ENCODE measurements at regions not wholly inside any gene's neighbourhood (a gene's known extent, or its start where the extent isn't known, plus 50 kb on each side); places are given as distances from the start of the nearest gene placed in this dataset.
"Not testable (repeated sequence)": the region's sequence is repeated elsewhere in the genome, so short reads cannot be mapped to it uniquely, and the experiment has no call there.

- no peak for DNase-seq (ENCODE audit: low spot score)
Observed at GRCh38 chr5:103909391-103909790, 346.8 kb upstream of the NUDT12 start.

DNA sequence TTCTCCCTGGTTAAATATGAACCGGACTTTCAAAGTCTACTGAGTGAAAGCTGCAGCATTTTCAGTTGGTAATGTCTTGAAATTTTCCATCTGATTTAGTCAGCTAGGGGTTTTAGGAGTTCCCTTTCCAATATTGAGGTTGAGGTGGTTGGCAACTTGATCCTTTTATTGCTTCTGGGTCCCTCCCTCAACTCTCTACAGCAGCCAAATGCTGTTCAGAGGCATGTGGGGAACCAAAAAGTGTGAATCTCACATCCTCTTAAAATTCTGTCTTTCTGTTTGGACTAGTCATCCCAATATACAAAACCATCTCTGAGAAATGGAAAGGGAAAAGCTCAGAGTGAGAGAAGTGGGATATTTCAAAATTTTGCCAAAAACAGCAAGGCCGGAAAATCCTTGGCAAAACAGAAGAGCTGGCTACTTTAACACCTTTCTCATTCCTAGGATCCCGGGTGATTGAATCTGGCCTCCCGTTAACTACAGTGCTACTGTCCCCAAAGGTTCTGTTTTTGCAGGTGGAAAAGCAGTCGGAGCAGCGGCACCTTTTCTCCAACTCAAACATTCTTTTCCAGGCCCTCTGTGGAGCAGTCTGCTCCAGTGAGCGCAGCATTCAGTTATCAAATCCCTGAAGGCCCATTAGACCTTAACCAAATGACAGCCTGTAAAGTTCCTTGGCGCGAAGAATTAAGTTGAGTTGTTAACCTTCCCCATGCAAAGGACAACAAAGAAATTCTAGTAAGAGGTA is 345.9 kb upstream of the NUDT12 start:
- no peak for DNase-seq (ENCODE audit: low spot score)

DNA sequence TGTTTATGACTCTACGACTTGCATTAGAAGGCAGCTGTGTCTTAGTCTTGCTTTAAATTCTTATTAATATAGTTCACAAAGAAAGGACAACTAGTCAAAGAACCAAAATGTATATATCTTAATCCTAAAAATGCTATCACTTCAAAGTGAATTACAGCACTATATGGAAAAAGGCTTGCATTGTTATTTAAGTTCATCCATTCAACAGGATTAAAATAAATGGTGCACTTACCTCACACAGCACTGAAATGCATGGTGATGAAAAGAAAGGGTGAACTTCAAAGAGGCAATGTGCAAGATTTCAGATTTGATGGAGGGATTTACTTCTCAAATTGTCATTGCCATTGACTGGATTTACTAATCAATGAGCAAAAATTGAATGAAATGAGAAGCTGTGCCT is 344.4 kb upstream of the NUDT12 start:
- DNase-seq (ENCODE audit: low spot score): no peak

DNA sequence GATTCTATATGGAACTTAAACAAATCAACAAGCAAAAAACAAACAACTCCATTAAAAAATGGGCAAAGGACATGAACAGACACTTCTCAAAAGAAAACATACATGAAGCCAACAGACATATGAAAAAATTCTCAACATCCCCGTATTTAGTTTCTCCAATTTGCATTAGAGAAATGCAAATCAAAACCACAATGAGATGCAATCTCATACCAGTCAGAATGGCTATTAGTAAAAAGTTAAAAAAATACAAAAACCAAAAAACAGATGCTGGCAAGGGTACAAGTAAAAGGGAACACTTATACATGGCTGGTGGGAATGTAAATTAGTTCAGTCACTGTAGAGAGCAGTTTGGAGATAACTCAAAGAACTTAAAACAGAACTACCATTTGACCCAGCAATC is 342.1 kb upstream of the NUDT12 start:
- no peak for DNase-seq (ENCODE audit: low spot score)

- DNase-seq (ENCODE audit: low spot score): no peak
Observed at GRCh38 chr5:103902893-103903292, 340.3 kb upstream of the NUDT12 start.

- no peak for DNase-seq (ENCODE audit: low spot score)
Observed at GRCh38 chr5:103901885-103902284, 339.3 kb upstream of the NUDT12 start.

DNA sequence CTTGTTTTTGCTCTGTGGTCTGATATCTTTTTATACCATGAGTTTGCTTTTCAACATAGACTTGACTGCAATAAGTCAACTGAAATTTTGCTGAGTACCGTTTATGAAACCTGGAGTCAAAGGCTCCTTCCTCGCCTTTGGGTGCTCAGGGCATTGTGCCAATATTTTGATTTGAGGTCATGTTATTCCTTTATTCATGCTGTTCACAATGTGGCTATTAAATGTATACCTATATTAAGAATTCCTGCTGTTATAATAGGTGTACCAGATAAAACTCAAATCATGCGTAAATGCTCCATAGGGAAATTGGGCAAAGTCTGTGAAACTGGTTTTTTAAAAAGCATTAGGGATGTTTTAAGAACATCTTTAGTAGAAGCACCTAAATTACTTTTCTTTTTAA is 334.0 kb upstream of the NUDT12 start:
- DNase-seq (ENCODE audit: low spot score): no peak

DNA sequence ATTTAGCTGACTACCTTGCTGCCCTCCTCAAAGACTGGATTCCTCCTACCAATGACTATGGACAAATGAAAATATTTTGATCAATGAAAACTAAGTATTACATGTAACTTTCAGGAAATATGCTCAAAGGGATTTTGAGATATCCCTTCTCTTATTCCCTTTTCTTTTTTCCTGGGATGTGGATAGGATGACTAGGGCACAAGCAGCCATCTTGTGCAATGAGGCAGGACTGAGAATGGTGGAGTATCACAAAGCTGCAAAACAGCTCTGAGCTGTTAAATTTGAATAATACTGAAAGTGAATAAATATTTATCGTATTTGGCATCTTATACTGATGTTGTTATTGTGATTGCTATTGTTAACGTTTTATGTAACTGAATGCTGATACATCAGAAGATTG is 333.1 kb upstream of the NUDT12 start:
- no peak for DNase-seq (ENCODE audit: low spot score)

GRCh38 chr5:103894882-103895281 is 332.3 kb upstream of the NUDT12 start:
- peak; percentile 11 for DNase-seq (ENCODE audit: low spot score)

GRCh38 chr5:103891151-103891550 is 328.6 kb upstream of the NUDT12 start:
- peak; percentile 17 for DNase-seq (ENCODE audit: low spot score)

DNA sequence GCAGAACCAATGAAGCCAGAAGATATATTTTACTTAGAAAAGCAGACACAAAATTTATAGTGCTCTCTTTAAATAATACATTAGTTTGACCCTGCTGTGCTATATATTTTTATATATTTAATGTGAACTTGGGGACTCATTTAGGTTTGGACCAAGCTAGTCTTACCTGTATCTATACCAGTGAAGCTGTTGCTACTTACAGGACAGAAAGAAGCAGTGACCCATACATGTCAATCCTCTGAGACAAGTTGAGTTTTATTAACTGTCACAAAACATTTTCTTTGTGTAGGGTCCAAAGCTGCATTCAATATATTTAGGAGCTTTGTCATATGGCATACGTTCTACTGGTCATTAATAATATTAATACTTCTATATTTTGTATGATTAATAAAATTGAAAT is 327.7 kb upstream of the NUDT12 start:
- no peak for DNase-seq (ENCODE audit: low spot score)

DNA sequence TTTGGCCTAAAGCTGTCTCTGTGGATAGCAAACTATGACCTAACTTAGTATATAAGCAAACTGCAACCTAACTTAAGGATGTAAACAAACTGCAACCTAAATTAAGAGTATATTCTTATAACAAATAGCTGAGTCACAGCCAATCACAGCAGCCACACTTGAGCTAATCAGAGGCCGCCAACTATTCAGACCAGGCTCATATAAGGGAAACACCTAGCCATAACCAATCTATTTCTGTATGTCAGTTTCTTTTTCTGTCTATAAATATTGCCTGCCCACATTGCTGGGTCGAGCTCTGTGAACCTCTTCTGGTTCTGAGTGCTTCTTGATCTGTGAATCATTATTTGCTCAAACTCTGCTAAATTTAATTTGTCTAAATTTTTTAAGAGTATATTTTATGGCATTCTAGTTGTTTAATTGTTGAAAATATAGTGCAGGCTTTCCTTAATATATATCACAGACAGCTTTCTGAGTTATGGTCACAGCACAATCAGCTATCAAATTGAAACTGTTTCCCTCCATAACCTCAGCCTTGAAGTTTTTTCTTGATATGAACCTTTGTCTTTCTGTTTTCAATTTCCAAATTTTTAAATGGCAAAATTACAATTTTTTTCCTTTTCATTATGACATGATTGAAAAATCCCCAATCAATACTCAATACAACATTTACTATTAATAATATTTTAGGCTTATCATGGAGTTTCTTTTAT is 327.1 kb upstream of the NUDT12 start:
- DNase-seq (ENCODE audit: low spot score): no peak

- DNase-seq (ENCODE audit: low spot score): no peak
Observed at GRCh38 chr5:103886826-103887225, 324.2 kb upstream of the NUDT12 start.

DNA sequence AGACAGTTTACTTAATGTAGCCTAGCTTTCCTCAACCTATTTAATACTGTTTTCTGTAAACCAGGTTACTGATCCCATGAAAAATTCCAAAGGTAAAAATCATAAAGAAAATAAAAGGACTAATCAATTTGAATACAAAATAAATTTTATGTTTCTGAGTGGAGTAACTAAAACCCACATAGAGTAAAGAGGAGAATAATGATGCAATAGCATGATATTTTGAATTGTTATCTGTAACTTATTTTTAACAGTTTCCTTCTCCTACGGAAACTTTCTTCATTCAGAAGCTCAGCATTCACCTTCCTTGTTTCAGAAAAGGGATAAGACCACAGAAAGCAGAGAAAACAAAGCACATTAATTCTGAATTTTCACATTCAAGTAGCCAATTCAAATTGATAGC is 320.6 kb upstream of the NUDT12 start:
- DNase-seq (ENCODE audit: low spot score): no peak

GRCh38 chr5:103881560-103881959 is 319.0 kb upstream of the NUDT12 start:
- no peak for DNase-seq (ENCODE audit: low spot score)

DNA sequence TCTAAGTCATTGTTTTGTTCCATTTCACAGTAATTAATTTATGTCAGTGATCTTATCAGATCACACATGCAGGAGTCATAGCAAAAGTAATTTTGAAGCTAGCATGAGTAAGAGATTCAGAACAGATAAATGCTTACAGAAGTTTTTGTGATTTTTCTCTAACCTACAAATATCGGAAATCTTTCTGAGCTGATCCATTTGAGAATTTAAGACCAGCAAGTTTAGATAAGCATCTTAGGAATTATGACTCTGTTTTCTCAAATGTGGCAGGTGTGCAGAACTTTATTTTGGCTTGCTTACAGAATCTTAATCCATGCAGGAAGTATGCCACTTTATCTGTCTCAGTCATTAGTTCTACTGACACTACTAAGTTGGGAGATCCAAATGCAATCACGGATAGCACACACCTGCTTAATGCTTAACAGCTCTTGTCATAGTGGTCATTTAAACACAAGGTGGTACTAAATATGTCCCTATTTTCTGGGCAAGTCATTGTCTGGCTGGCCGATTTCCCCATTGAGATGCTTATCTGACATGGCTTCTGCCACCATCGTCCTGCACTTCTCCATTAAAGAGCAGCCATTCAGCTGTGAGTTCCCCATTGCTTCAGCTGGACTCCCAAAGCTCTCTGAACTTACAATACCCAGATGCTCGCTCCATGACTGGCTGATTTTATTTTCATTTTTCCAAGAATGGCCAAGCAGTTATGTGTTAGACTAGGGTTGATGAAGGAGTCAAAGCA is 305.4 kb upstream of the NUDT12 start:
- no peak for DNase-seq (ENCODE audit: low spot score)

GRCh38 chr5:103866169-103866568 is 303.6 kb upstream of the NUDT12 start:
- no peak for DNase-seq (ENCODE audit: low spot score)

DNA sequence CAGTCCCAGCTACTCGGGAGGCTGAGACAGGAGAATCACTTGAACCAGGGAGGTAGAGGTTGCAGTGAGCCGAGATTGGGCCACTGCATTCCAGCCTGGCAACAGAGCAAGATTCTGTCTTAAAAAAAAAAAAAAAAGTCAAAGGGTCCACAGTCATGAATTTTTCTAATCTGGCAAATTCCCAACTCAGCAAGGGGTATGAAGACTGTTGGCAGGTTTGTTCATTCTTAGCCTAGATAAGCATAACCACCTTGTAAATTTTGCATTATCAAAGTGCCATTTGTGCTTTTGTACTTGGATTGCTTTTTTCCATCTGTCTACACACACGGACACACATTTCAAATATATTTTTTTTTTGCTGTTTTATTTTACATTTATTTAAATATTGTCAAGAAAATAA is 299.8 kb upstream of the NUDT12 start:
- no peak for DNase-seq (ENCODE audit: low spot score)

DNA sequence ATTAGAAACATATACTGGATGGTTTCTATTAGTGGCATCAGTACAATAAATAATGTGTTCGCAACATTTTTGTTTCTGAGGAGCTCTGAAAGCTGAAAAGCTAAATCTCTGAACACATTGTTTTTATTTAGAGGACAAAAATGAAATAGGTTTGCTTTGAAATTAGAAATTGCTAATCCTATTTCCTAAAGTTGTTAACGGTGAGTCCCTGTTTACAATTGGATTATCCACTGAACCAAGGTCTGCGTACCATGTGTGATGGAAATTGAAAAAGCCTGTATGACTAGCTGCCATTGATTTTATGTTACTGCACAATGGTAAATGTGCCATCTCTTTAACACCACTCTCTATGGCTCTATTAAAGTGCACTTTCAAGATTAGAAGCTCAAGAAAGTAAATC is 297.7 kb upstream of the NUDT12 start:
- DNase-seq (ENCODE audit: low spot score): no peak

DNA sequence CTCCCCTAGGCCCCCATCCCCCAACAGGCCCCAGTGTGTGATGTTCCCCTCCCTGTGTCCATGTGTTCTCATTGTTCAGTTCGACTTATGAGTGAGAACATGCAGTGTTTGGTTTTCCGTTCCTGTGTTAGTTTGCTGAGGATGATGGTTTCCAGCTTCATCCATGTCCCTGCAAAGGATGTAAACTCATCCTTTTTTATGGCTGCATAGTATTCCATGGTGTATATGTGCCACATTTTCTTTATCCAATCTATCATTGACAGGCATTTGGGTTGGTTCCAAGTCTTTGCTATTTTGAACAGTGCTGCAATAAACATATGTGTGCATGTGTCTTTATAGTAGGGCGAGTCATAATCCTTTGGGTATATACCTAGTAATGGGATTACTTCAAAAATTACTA is 295.8 kb upstream of the NUDT12 start:
- DNase-seq (ENCODE audit: low spot score): not testable (repeated sequence)

GRCh38 chr5:103851091-103851490 is 288.5 kb upstream of the NUDT12 start:
- DNase-seq (ENCODE audit: low spot score): no peak

DNA sequence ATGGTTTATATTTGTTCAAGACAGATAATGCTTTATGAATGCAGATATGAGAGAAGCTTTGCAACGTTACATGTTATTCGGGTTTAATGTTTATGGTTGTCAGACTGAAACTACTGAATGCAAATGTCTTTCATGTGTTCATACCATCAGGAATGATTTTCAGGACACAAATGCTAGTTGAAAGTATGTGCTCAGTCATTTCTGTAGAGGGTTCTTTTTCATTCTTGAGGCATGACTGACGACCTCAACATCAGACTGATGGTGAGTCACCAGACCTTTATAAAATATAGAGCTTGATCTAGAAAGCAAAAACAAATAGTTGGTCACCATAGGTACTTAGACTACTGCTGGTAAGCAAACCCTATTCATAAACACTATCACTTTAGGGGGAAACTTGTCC is 287.3 kb upstream of the NUDT12 start:
- peak; percentile 22 for DNase-seq (ENCODE audit: low spot score)

- peak; percentile 31 for DNase-seq (ENCODE audit: low spot score)
Observed at GRCh38 chr5:103847060-103847459, 284.5 kb upstream of the NUDT12 start.

Data from COLO829 (cell line).